PFSK-1 (cell line): ENCODE measurements at regions not wholly inside any gene's neighbourhood (a gene's known extent, or its start where the extent isn't known, plus 50 kb on each side); places are given as distances from the start of the nearest gene placed in this dataset.

Source experiments
- POLR2AphosphoS5 ChIP-seq: IDR thresholded peaks from 2 replicates; pipeline ENCODE4 v1.6.1; 2012; ENCODE audit warnings: low read depth, mild to moderate bottlenecking, control low read depth, low read length, moderate library complexity
- TAF1 ChIP-seq: IDR thresholded peaks from 2 replicates; pipeline ENCODE4 v1.6.1; 2012; ENCODE audit warnings: low read length, control low read depth, borderline replicate concordance; ENCODE audit not compliant: insufficient read depth

DNA sequence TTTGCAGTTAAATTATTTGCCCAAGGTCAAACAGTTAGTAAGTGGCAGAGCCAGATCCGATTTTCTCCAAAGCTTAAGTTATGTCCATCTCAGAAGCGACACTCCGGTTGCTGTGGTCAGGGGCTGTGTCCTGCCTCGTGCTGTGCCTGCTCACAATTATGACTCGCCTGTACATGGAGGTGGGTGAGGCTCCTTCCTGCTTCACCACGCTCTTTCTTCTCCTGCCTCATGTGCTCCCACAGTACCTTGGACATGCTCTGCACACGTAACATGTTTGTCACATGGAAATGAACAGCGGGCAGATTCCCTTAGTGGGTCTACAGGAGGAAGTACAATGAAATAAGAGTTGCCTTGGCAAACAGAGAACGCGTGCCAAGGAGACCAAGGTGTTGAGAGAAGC is 62.2 kb upstream of the CCND2 start:
- no peak for TF ChIP-seq POLR2AphosphoS5
- no peak for TF ChIP-seq TAF1
